IMR-90 (cell line): ENCODE measurements at regions not wholly inside any gene's neighbourhood (a gene's known extent, or its start where the extent isn't known, plus 50 kb on each side); places are given as distances from the start of the nearest gene placed in this dataset.

Experiments
- ATAC-seq: fragments of 200-7000 bp; cut with Tn5 transposase; 2 replicates; pipeline ENCODE4 v1.9.1; 2020; ENCODE audit warnings: low read depth, mild to moderate bottlenecking, moderate library complexity
- BruUV-seq: library from RNA; stranded (reverse); fragments of 400-500 nt; replicated peaks from 2 replicates; lab custom pipeline; 2021; lab: Mats Ljungman, UMichigan
- CTCF ChIA-PET: fragments of 300-600 bp; formaldehyde crosslinking; extraction: SDS; loops from one replicate; lab custom pipeline; 2021; ENCODE audit warnings: antibody characterized with exemption; lab: Yijun Ruan, JAX
- POLR2A ChIA-PET: fragments of 300-600 bp; sonication (Branson Sonifier 250); formaldehyde crosslinking; loops from one replicate; lab custom pipeline; 2022; ENCODE audit warnings: antibody characterized with exemption; ENCODE audit not compliant: unreplicated experiment; lab: Charles Lee
- DNase-seq: peaks from one replicate; pipeline ENCODE4 v3.0.0; 2013
- H2AFZ ChIP-seq: replicated peaks from 2 replicates; pipeline ENCODE3; 2013; ENCODE audit warnings: low read length, mild to moderate bottlenecking; ENCODE audit not compliant: poor library complexity
- H2AK5ac ChIP-seq: 2 replicates; pipeline ENCODE4 v1.6.1; 2013; ENCODE audit warnings: low read depth, low read length, inconsistent platforms
- H2AK9ac ChIP-seq: replicated peaks from 2 replicates; pipeline ENCODE3; 2013; ENCODE audit warnings: mild to moderate bottlenecking, low read depth, low read length, moderate library complexity; ENCODE audit not compliant: poor library complexity
- H2BK120ac ChIP-seq: 2 replicates; pipeline ENCODE4 v1.6.1; 2013; ENCODE audit warnings: low read depth, low read length, inconsistent platforms
- H2BK15ac ChIP-seq: 3 replicates; pipeline ENCODE4 v1.6.1; 2013; ENCODE audit warnings: low read depth, low read length, inconsistent platforms
- H2BK20ac ChIP-seq: 2 replicates; pipeline ENCODE4 v1.6.1; 2013; ENCODE audit warnings: low read depth, mild to moderate bottlenecking, inconsistent platforms, low read length, moderate library complexity
- H2BK5ac ChIP-seq: 2 replicates; pipeline ENCODE4 v1.6.1; 2013; ENCODE audit warnings: mild to moderate bottlenecking, low read depth, low read length, inconsistent platforms; ENCODE audit not compliant: poor library complexity, severe bottlenecking
- H3K14ac ChIP-seq: replicated peaks from 2 replicates; pipeline ENCODE4 v1.6.1; 2013; ENCODE audit warnings: low read depth, low read length, inconsistent platforms
- H3K18ac ChIP-seq: 2 replicates; pipeline ENCODE4 v1.6.1; 2013; ENCODE audit warnings: low read depth, low read length, control low read depth
- H3K23ac ChIP-seq: 2 replicates; pipeline ENCODE4 v1.6.1; 2013; ENCODE audit warnings: low read depth, low read length, inconsistent platforms
- H3K27ac ChIP-seq: 2 replicates; pipeline ENCODE4 v1.5.1; 2013; ENCODE audit warnings: mild to moderate bottlenecking, control low read depth, low read length; ENCODE audit not compliant: insufficient read depth
- H3K27me3 ChIP-seq: 2 replicates; pipeline ENCODE4 v1.6.1; 2013; ENCODE audit warnings: low read length; ENCODE audit not compliant: control insufficient read depth, insufficient read depth
- H3K36me3 ChIP-seq: 2 replicates; pipeline ENCODE4 v1.6.1; 2013; ENCODE audit warnings: low read length, mixed read lengths; ENCODE audit not compliant: control insufficient read depth, insufficient read depth
- H3K4ac ChIP-seq: 2 replicates; pipeline ENCODE4 v1.6.1; 2013; ENCODE audit warnings: low read depth, low read length, inconsistent platforms
- H3K4me1 ChIP-seq: 2 replicates; pipeline ENCODE4 v1.6.1; 2013; ENCODE audit warnings: low read length, mixed read lengths; ENCODE audit not compliant: control insufficient read depth, insufficient read depth
- H3K4me2 ChIP-seq: 2 replicates; pipeline ENCODE4 v1.6.1; 2013; ENCODE audit warnings: low read depth, mild to moderate bottlenecking, control low read depth, low read length, moderate library complexity
- H3K4me3 ChIP-seq: 2 replicates; pipeline ENCODE4 v1.5.1; 2013; ENCODE audit warnings: low read depth, mild to moderate bottlenecking, control low read depth, low read length, moderate library complexity; ENCODE audit not compliant: insufficient read depth
- H3K56ac ChIP-seq: 2 replicates; pipeline ENCODE4 v1.6.1; 2013; ENCODE audit warnings: low read length, inconsistent platforms; ENCODE audit not compliant: insufficient read depth; ENCODE audit errors: extremely low read depth
- H3K79me1 ChIP-seq, 2 experiments: 2 replicates each; pipeline ENCODE4 v1.6.1; 2013; ENCODE audit warnings: low read length in 2 of 2, inconsistent platforms in 1 of 2, low read depth in 1 of 2
- H3K9ac ChIP-seq: 2 replicates; pipeline ENCODE4 v1.6.1; 2013; ENCODE audit warnings: low read depth, low read length, control low read depth
- H3K9me1 ChIP-seq: 2 replicates; pipeline ENCODE4 v1.6.1; 2013; ENCODE audit warnings: low read length, inconsistent platforms; ENCODE audit not compliant: insufficient read depth
- H3K9me3 ChIP-seq: 2 replicates; pipeline ENCODE4 v1.6.1; 2013; ENCODE audit warnings: low read length; ENCODE audit not compliant: control insufficient read depth, insufficient read depth
- H4K20me1 ChIP-seq: 2 replicates; pipeline ENCODE4 v1.6.1; 2013; ENCODE audit warnings: low read length, inconsistent platforms; ENCODE audit not compliant: insufficient read depth
- H4K5ac ChIP-seq: 2 replicates; pipeline ENCODE4 v1.6.1; 2013; ENCODE audit warnings: mild to moderate bottlenecking, low read depth, low read length, control low read depth
- H4K8ac ChIP-seq, 2 experiments: 2 replicates each; pipeline ENCODE4 v1.6.1; 2013; ENCODE audit warnings: low read depth in 2 of 2, low read length in 2 of 2, control low read depth in 1 of 2, inconsistent platforms in 1 of 2
- H4K91ac ChIP-seq: 2 replicates; pipeline ENCODE4 v1.6.1; 2013; ENCODE audit warnings: low read depth, low read length, inconsistent platforms; ENCODE audit not compliant: insufficient read depth
- CEBPB ChIP-seq: IDR thresholded peaks from 2 replicates; pipeline ENCODE4 v1.6.1; 2012; ENCODE audit warnings: low read depth, low read length, improper control_type of control experiment
- CHD1 ChIP-seq: IDR thresholded peaks from 2 replicates; pipeline ENCODE4 v1.6.1; 2012; ENCODE audit warnings: low read depth, low read length, improper control_type of control experiment
- FOS ChIP-seq: fragments of 150-350 bp; IDR thresholded peaks from 2 replicates; pipeline ENCODE4 v1.6.1; 2016; ENCODE audit warnings: low read depth, low read length
- MAFK ChIP-seq: IDR thresholded peaks from 2 replicates; pipeline ENCODE4 v1.6.1; 2012; ENCODE audit warnings: low read depth, low read length, improper control_type of control experiment
- NFE2L2 ChIP-seq: fragments of 150-350 bp; IDR thresholded peaks from 2 replicates; pipeline ENCODE4 v1.6.1; 2016; ENCODE audit warnings: low read depth, mild to moderate bottlenecking, low read length
- POLR2A ChIP-seq: IDR thresholded peaks from 2 replicates; pipeline ENCODE4 v1.6.1; 2012; ENCODE audit warnings: mild to moderate bottlenecking, low read depth, low read length
- RAD21 ChIP-seq: IDR thresholded peaks from 2 replicates; pipeline ENCODE4 v1.6.1; 2012; ENCODE audit warnings: low read length, improper control_type of control experiment
- RCOR1 ChIP-seq: IDR thresholded peaks from 2 replicates; pipeline ENCODE4 v1.6.1; 2012; ENCODE audit warnings: mild to moderate bottlenecking, low read length, improper control_type of control experiment; ENCODE audit not compliant: insufficient replicate concordance
- RFX5 ChIP-seq: IDR thresholded peaks from 2 replicates; pipeline ENCODE4 v1.8.0; 2012; ENCODE audit warnings: low read depth, mild to moderate bottlenecking, low read length, moderate library complexity
- SMC3 ChIP-seq: fragments of 150-350 bp; IDR thresholded peaks from 2 replicates; pipeline ENCODE4 v1.6.1; 2016; ENCODE audit warnings: low read depth, mild to moderate bottlenecking, antibody characterized with exemption, low read length, moderate library complexity
- WGBS, 2 experiments: methylation state at CpG; one replicate each; pipeline versions ENCODE4 v1.1.5 to v1.1.7; 2013; ENCODE audit warnings: missing lambda C conversion rate in 2 of 2; ENCODE audit not compliant: insufficient read length in 1 of 2; ENCODE audit errors: extremely low coverage in 2 of 2; 5-methylcytosine and 5-hydroxymethylcytosine counted together
- dilution Hi-C: fragments of 300-500 bp; cut with HindIII; formaldehyde crosslinking; loops from one replicate; pipeline ENCODE4 v1.14.3; 2018; ENCODE audit warnings: low sequenced_read_pairs; ENCODE audit not compliant: unreplicated experiment
- in situ Hi-C: fragments of 300-500 bp; cut with MboI; formaldehyde crosslinking; loops from 3 replicates; pipeline ENCODE4 v1.14.3; 2019; ENCODE audit warnings: low sequenced_read_pairs, inconsistent platforms, mixed read lengths
- intact Hi-C: fragments of 100-400 bp; cut with micrococcal nuclease; formaldehyde crosslinking; loops from 2 replicates; pipeline ENCODE4 v1.10.0; 2022
- TF ChIP-seq, protein P1 (sequence below): conservative IDR thresholded peaks from 2 replicates; pipeline ENCODE4 v1.5.1; 2012; ENCODE audit warnings: mild to moderate bottlenecking, low read depth, low read length, improper control_type of control experiment
- TF ChIP-seq, protein P2 (sequence below): fragments of 150-350 bp; IDR thresholded peaks from 2 replicates; pipeline ENCODE4 v1.6.1; 2016; ENCODE audit warnings: low read depth, mild to moderate bottlenecking, low read length, moderate library complexity, borderline replicate concordance

- 80% methylated on average over 1 of the region's 4 CpGs; no CpG with 5 or more reads in 1 of the 2 experiments for WGBS, 2 experiments
- Histone ChIP-seq H2BK15ac (no peak overlapping the region), H4K20me1 (no peaks in the 10 kb centered on the region), H4K5ac (no peak overlapping the region), H2AK9ac (no peak overlapping the region), H3K9ac (no peak overlapping the region), H4K91ac (no peak overlapping the region), H3K56ac (no peak overlapping the region), H3K27me3 (peaks cover 2% of the 10 kb centered on the region), H3K9me1 (no peaks in the 10 kb centered on the region; the same call in 1 of the 2 replicates), H2AK5ac (no peak overlapping the region; the same call in 1 of the 2 replicates), H2BK120ac (no peak overlapping the region), H3K14ac (no peak overlapping the region), H2AFZ (no peak overlapping the region), H3K4ac (no peak overlapping the region), H3K79me1 (no peaks in the 10 kb centered on the region), H3K18ac (no peak overlapping the region), H3K23ac (no peak overlapping the region), H3K27ac (no peak overlapping the region), H2BK20ac (no peak overlapping the region), H3K36me3 (no peaks in the 10 kb centered on the region), H3K4me3 (no peak overlapping the region), H4K8ac (no peak overlapping the region), H3K9me3 (no peaks in the 10 kb centered on the region), H3K4me1 (peaks cover 13% of the 10 kb centered on the region), H2BK5ac (no peak overlapping the region), H3K4me2 (no peak overlapping the region)
- ATAC-seq: no peak
- dilution Hi-C loops: no loop called here
- no TSS peak for BruUV-seq
- ChIA-PET CTCF (interaction anchor here (0.6 kb wide), 1 partner anchor 17 kb away, joined by 3 read pairs; no protein-coding TSS in a partner anchor), POLR2A (no interaction called here)
- intact Hi-C loops: no loop called here
- TF ChIP-seq FOS (no peak), MAFK (no peak), CHD1 (no peak), CEBPB (no peak), RFX5 (no peak), NFE2L2 (no peak), SMC3 (no peak), RCOR1 (no peak), RAD21 (no peak), POLR2A (no peak)
- TF ChIP-seq, protein P1, sequence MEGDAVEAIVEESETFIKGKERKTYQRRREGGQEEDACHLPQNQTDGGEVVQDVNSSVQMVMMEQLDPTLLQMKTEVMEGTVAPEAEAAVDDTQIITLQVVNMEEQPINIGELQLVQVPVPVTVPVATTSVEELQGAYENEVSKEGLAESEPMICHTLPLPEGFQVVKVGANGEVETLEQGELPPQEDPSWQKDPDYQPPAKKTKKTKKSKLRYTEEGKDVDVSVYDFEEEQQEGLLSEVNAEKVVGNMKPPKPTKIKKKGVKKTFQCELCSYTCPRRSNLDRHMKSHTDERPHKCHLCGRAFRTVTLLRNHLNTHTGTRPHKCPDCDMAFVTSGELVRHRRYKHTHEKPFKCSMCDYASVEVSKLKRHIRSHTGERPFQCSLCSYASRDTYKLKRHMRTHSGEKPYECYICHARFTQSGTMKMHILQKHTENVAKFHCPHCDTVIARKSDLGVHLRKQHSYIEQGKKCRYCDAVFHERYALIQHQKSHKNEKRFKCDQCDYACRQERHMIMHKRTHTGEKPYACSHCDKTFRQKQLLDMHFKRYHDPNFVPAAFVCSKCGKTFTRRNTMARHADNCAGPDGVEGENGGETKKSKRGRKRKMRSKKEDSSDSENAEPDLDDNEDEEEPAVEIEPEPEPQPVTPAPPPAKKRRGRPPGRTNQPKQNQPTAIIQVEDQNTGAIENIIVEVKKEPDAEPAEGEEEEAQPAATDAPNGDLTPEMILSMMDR: no peak
- TF ChIP-seq, protein P2, sequence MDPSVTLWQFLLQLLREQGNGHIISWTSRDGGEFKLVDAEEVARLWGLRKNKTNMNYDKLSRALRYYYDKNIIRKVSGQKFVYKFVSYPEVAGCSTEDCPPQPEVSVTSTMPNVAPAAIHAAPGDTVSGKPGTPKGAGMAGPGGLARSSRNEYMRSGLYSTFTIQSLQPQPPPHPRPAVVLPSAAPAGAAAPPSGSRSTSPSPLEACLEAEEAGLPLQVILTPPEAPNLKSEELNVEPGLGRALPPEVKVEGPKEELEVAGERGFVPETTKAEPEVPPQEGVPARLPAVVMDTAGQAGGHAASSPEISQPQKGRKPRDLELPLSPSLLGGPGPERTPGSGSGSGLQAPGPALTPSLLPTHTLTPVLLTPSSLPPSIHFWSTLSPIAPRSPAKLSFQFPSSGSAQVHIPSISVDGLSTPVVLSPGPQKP: no peak
- DNase-seq: no peak
- in situ Hi-C loops: no loop called here
Observed at GRCh38 chr10:47112612-47113011, 187.4 kb upstream of the GDF10 start.
